ENCODE measurements at regions not wholly inside any gene's neighbourhood (a gene's known extent, or its start where the extent isn't known, plus 50 kb on each side); places are given as distances from the start of the nearest gene placed in this dataset.

DNA sequence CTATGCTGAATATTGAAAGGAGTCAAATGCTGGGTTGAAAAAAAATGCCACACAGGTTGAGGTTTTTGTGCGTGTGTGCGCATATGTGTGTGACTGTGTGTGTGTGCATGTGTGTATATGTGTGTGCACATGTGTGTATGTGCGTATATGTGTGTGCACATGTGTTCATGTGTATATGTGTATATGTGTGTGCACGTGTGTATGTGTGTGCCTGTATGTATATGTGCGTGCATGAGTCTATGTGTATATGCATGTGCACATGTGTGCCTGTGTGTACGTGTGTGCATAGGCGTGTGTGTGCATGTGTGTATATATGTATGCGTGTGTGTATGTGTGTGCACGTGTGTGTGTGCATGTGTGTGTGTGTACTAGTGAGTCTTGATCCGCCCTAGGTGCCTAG is 655.7 kb downstream of the AACS start:
- in situ Hi-C loops (cut with MboI; ENCODE audit: low sequenced_read_pairs) = no loop called here

DNA sequence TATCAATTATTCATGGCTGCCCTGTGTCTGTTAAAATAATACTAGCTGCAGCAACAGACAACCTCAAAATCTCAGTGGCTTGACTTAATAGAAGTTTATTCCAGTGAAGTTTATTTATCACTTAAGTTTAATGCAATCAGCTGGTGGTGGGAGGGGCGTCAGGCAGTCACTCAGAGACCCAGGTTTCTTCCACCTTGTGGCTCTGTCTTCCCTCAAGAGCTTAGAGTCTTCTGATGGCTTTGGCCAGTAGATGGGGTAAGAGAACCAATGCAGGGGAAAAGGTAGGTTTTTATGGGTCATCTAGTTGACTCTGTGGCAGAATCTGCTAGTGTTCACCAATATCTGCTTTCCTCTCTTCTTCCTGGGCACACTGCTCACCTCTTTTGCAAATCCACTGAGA is 668.9 kb downstream of the AACS start:
- in situ Hi-C loops (cut with MboI; ENCODE audit: low sequenced_read_pairs) = no loop called here

DNA sequence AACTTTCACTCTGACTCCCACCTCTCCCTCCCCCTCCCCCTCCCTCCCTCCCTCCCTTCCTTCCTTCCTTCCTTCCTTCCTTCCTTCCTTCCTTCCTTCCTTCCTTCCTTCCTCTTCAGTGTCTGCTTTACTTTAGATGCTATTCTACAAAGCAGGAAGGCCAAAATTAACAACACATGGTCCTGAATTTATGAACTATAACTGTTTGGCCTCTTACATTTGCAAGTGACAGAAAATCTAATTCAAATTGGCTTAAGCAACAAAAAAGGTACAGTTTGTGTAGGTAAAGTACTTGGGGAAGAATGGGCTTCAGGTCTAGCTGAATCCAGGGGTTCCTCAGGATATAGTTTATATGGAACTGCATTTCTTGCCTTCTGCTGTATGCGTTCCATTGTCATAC is 673.0 kb downstream of the AACS start:
- in situ Hi-C loops (cut with MboI; ENCODE audit: low sequenced_read_pairs) = no loop called here

- in situ Hi-C loops (cut with MboI; ENCODE audit: low sequenced_read_pairs) = no loop called here
These were observed 677.2 kb downstream of the AACS start for GRCh38 chr12:125742413-125742812.

- in situ Hi-C loops (cut with MboI; ENCODE audit: low sequenced_read_pairs) = no loop called here
These were observed 679.0 kb downstream of the AACS start for GRCh38 chr12:125744201-125744600.

- in situ Hi-C loops (cut with MboI; ENCODE audit: low sequenced_read_pairs) = no loop called here
These were observed 690.3 kb downstream of the AACS start for GRCh38 chr12:125755512-125755911.

DNA sequence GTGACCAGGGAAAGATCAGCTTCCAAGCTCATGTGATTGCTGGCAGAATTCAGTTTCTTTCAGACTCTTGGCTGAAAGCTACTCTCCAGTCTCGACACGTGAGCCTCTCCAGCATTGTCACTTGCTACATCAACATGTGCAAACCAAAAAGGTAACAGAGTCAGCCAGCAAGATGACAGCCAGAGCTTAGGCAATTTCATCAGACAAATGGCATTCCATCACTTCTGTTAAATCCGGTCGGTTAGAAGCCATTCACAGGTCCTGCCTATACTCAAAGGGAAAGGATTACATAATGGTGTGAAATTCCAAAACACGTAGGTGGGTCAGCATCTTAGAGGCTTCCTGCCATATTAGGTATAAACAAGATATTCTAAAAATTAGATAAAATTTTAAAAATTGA is 700.9 kb downstream of the AACS start:
- in situ Hi-C loops (cut with MboI; ENCODE audit: low sequenced_read_pairs) = no loop called here

GRCh38 chr12:125772403-125772802 is 707.2 kb downstream of the AACS start:
- in situ Hi-C loops (cut with MboI; ENCODE audit: low sequenced_read_pairs) = no loop called here

DNA sequence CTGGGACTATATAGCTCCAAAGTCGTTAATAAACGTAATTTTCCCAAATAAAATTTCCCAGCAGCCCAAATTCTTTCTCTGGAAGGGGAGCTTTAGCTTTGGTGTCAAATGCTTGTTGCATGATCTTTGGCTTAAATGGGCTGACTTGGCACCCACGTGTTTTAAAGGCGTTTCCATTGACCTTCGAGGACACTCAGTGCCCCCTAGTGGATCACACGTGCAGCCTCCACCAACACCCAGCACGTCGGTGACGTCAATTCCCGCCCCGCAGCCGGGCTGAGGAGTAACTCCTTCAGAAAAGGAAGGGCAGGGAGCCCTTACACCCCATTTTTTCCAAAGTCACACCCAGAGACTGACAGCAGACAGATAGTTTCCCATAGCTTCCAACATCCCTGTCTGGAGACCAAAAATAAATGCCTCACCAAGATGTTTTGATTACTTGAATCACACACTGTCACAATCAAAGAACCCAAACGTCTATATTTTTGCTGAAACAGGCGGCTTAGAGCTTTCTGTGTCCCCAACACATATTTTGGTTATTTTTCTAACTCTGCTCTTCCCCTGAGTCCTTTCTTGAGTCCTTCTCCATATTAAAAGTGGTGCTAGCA is 707.9 kb downstream of the AACS start:
- in situ Hi-C loops (cut with MboI; ENCODE audit: low sequenced_read_pairs) = no loop called here

GRCh38 chr12:125775507-125775906 is 710.3 kb downstream of the AACS start:
- in situ Hi-C loops (cut with MboI; ENCODE audit: low sequenced_read_pairs) = no loop called here

GRCh38 chr12:125776212-125776611 is 711.0 kb downstream of the AACS start:
- in situ Hi-C loops (cut with MboI; ENCODE audit: low sequenced_read_pairs) = no loop called here

- in situ Hi-C loops (cut with MboI; ENCODE audit: low sequenced_read_pairs) = no loop called here
These were observed 720.9 kb downstream of the AACS start for GRCh38 chr12:125786143-125786542.

DNA sequence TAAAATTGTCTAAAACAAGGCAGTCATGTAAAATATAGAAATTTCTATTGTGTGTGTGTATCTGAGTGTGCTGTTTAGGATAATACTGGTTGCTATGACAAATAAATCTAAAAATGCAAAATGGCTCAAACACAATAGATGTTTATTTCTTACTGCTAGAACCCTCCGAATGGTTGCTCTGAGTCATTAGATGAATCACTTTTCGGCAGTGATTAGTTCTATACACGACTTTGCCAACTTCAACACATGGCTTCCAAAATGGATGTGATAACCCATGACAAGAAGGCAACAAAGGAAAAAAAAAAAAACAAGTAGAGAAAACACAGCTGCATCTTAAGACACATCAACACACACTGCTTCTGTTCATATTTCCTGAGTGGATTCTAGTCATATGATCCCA is 729.2 kb downstream of the AACS start:
- in situ Hi-C loops (cut with MboI; ENCODE audit: low sequenced_read_pairs) = no loop called here

DNA sequence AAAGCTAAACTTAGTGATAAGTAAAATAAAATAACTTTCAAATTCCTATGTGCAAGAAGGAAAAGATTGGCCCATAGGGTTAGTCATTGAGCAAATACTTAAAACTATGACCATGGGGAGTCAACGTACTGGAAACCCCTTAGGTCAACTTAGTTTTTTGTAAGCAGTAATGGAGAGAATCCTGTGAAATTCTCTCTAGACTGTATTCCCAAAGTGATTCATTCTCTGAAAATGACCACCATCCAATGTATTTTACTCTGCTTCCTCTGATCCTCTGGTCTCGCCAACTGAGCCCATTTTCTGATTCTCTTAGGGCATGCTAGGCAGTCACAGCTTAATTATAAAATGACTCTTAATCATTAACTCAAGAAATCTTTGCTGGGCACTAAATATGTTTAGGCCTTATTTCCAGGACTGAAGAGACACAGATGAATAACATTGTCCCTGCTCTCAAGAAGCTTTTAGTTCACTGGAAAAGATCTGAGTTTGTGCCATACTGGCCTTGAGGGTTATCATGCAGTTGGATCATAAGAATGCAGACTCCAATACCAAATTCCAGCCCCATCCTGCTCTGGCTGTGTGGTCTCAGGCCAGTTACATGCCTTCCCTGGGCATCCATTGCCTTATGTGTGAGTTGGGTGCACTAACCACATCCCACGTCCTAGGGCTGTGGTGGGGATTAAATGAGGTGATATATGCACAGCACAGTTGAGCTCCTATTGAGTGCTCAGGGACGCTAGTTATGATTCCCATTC is 732.4 kb downstream of the AACS start:
- in situ Hi-C loops (cut with MboI; ENCODE audit: low sequenced_read_pairs) = no loop called here

DNA sequence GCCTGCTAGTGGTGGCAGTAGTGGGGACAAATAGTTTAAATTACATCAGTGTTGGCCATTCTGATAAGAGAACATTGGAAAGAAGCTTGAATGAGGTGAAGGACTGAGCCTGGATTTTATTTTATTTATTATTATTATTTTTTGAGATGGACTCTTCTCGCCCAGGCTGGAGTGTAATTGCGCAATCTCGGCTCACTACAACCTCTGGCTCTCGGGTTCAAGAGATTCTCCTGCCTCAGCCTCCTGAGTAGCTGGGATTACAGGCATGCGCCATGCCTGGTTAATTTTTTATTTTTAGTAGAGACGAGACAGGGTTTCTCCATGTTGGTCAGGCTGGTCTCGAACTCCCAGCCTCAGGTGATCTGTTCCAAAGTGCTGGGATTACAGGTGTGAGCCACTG is 739.4 kb downstream of the AACS start:
- in situ Hi-C loops (cut with MboI; ENCODE audit: low sequenced_read_pairs) = no loop called here

DNA sequence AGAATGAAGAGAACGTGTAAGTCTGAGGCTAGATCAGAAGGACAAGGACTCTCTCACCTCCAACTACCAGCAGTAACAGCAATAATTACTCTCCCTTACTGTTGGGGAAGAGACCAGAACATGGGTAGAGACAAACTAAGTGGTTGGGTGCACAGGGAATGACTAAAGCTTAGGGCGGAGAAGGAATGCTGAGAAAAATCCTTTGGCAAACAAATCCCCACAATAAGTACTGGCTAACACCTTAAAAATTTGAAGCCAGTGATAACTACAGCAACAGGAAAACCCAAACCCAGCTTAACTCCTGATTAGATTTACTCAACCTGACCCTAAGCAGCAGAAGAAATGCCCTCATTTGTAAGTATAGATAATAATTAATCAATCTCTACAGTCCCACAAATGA is 759.0 kb downstream of the AACS start:
- in situ Hi-C loops (cut with MboI; ENCODE audit: low sequenced_read_pairs) = no loop called here

DNA sequence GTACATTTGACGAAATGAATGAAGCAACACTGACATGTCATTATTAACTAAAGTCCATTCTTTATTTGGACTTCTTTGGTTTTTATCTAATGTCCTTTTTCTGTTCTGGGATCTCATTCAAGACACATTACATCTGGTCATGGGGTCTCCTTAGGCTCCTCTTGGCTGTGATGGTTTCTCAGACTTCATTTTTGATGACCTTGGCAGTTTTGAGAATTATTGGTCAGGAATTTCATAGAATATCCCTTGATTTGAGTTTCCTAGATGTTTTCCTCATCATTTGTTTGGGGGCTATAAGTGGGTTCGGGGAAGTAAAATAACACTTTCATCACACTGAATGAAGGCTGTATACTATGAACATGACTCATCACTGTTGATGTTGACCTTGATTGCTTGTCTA is 770.6 kb downstream of the AACS start:
- in situ Hi-C loops (cut with MboI; ENCODE audit: low sequenced_read_pairs) = no loop called here

- in situ Hi-C loops (cut with MboI; ENCODE audit: low sequenced_read_pairs) = no loop called here
These were observed 771.4 kb downstream of the AACS start for GRCh38 chr12:125836647-125837046.

DNA sequence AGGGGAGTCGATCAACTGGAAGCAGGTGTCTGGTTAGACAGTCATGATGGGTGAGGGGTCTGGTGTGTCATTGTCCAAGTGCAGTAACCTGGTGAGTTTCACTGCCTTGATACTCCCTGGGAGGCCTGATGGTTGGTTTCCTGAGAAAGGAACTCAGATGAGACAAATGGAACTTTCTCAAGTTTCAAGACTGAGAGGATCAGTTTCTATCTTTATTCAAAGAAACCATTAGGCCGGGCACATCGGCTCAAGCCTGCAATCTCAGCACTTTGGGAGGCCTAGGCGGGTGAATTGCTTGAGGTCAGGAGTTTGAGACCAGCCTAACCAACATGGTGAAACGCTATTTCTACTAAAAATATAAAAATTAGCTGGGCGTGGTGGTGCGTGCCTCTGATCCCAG is 776.1 kb downstream of the AACS start:
- in situ Hi-C loops (cut with MboI; ENCODE audit: low sequenced_read_pairs) = no loop called here

- in situ Hi-C loops (cut with MboI; ENCODE audit: low sequenced_read_pairs) = no loop called here
These were observed 786.9 kb downstream of the AACS start for GRCh38 chr12:125852116-125852515.

DNA sequence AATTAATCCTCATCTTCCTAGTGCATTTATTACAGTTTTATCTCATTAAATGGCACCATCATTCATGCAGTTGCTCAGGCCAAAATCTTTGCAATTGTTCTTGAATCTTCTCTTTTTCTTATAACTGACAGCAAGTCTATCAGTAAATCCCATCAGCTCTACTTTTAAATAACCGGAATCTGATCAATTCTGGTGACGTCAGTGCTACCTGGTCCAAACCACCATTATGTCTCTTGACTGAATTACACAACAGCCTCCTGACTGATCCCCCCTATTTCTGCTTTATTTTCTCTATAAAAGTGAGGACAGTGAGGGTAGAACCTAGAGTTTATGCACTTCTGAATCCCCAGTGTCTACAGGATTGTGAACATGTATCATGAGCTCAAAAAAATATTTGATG is 787.4 kb downstream of the AACS start:
- in situ Hi-C loops (cut with MboI; ENCODE audit: low sequenced_read_pairs) = no loop called here

- in situ Hi-C loops (cut with MboI; ENCODE audit: low sequenced_read_pairs) = no loop called here
These were observed 788.4 kb downstream of the AACS start for GRCh38 chr12:125853670-125854069.

DNA sequence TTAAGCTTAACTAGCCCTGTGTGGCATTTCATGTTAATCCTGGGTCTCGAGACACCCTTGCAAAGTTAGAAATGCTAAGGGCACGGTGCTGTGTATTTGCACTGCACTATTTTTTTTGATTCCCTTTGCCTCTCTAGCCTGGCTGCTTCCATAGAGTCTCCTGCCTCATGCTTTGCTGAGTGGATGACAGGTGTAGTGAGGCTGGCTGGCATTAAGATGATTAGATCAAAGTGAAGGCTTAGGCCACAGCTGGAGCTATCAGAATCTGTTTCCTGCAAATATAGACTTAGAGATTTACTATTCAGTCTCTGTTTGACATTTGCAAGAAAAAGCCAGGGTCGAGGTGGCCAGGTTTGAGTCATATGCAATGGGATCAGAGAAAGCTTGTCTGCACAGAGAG is 791.1 kb downstream of the AACS start:
- in situ Hi-C loops (cut with MboI; ENCODE audit: low sequenced_read_pairs) = no loop called here

Measured in HL-60/S4 (cell line).